DND-41 (cell line): ENCODE measurements at regions not wholly inside any gene's neighbourhood (a gene's known extent, or its start where the extent isn't known, plus 50 kb on each side); places are given as distances from the start of the nearest gene placed in this dataset.

Experiments
- ATAC-seq: fragments of 200-7000 bp; cut with Tn5 transposase; 3 replicates; pipeline ENCODE4 v1.9.1; 2021; ENCODE audit warnings: low read depth; ENCODE audit not compliant: insufficient read depth
- DNase-seq: peaks from one replicate; pipeline ENCODE4 v3.0.0-alpha.2; 2020
- H2AFZ ChIP-seq: 2 replicates; pipeline ENCODE4 v1.6.0; 2012; ENCODE audit warnings: low read depth, low read length
- H3K27ac ChIP-seq: 2 replicates; pipeline ENCODE4 v1.5.1; 2012; ENCODE audit warnings: low read length, inconsistent platforms
- H3K27me3 ChIP-seq: fragments of 200-600 bp; sonication (generic); 2 replicates; pipeline ENCODE4 v1.6.0; 2012; ENCODE audit warnings: low read length, mild to moderate bottlenecking, inconsistent platforms; ENCODE audit not compliant: insufficient read depth, poor library complexity
- H3K36me3 ChIP-seq: 2 replicates; pipeline ENCODE4 v1.5.1; 2012; ENCODE audit warnings: low read length, inconsistent platforms; ENCODE audit not compliant: insufficient read depth
- H3K4me1 ChIP-seq: 2 replicates; pipeline ENCODE4 v1.5.1; 2012; ENCODE audit warnings: mild to moderate bottlenecking, low read length; ENCODE audit not compliant: insufficient read depth
- H3K4me2 ChIP-seq: 2 replicates; pipeline ENCODE4 v1.6.0; 2012; ENCODE audit warnings: mild to moderate bottlenecking, moderate library complexity, low read length, inconsistent platforms; ENCODE audit not compliant: insufficient read depth
- H3K4me3 ChIP-seq, 2 experiments: fragments of 200-600 bp in 1 of 2; shearing (Covaris generic) in 1 of 2; 2 replicates each; pipeline ENCODE4 v1.5.1; 2012 to 2016; ENCODE audit warnings: inconsistent platforms in 2 of 2, low read length in 2 of 2, mild to moderate bottlenecking in 2 of 2, low read depth in 1 of 2, moderate library complexity in 1 of 2
- H3K79me2 ChIP-seq: 2 replicates; pipeline ENCODE4 v1.6.0; 2012; ENCODE audit warnings: low read length, inconsistent platforms; ENCODE audit not compliant: insufficient read depth
- H3K9ac ChIP-seq: 2 replicates; pipeline ENCODE4 v1.6.0; 2012; ENCODE audit warnings: low read depth, mild to moderate bottlenecking, inconsistent platforms, low read length, moderate library complexity
- H3K9me3 ChIP-seq: 2 replicates; pipeline ENCODE4 v1.5.1; 2012; ENCODE audit warnings: low read length, moderate library complexity, mild to moderate bottlenecking, inconsistent platforms; ENCODE audit not compliant: insufficient read depth, severe bottlenecking
- H4K20me1 ChIP-seq: 2 replicates; pipeline ENCODE4 v1.6.0; 2012; ENCODE audit warnings: low read length; ENCODE audit not compliant: insufficient read depth
- CTCF ChIP-seq: IDR thresholded peaks from 2 replicates; pipeline ENCODE4 v1.5.1; 2012; ENCODE audit warnings: borderline replicate concordance, low read length, moderate library complexity, mild to moderate bottlenecking; ENCODE audit not compliant: poor library complexity, severe bottlenecking; ENCODE audit errors: extremely low read depth
- EZH2 ChIP-seq: IDR thresholded peaks from 3 replicates; pipeline ENCODE4 v1.6.1; 2012; ENCODE audit warnings: borderline replicate concordance, low read depth, mild to moderate bottlenecking, moderate library complexity, low read length, inconsistent platforms; ENCODE audit not compliant: severe bottlenecking

- Histone ChIP-seq H3K9ac (no peak overlapping the region), H3K4me2 (no peak overlapping the region), H4K20me1 (0 out of 2 replicates have a peak, but pooled peaks cover 2% of the 10 kb centered on the region), H3K36me3 (no peaks in the 10 kb centered on the region), H3K79me2 (no peaks in the 10 kb centered on the region), H3K9me3 (no peaks in the 10 kb centered on the region), H3K27me3 (peaks cover 6% of the 10 kb centered on the region), H3K27ac (no peak overlapping the region), H3K4me1 (no peaks in the 10 kb centered on the region), H3K4me3 (no peak overlapping the region), H2AFZ (no peak overlapping the region)
- ATAC-seq, result no peak
- TF ChIP-seq CTCF (no peak), EZH2 (no peak)
- no peak for DNase-seq
Measured at GRCh38 chr1:37399205-37399604, 75.2 kb upstream of the ZC3H12A start.

GRCh38 chr1:37399830-37400464 is 74.4 kb upstream of the ZC3H12A start:
- no peak for TF ChIP-seq CTCF
- TF ChIP-seq EZH2, result no peak
- Histone ChIP-seq H4K20me1 (0 out of 2 replicates have a peak, but pooled peaks cover 2% of the 10 kb centered on the region), H3K9me3 (no peaks in the 10 kb centered on the region), H3K4me3 (no peak overlapping the region), H3K36me3 (no peaks in the 10 kb centered on the region), H3K27ac (no peak overlapping the region), H3K27me3 (peaks cover 6% of the 10 kb centered on the region), H3K9ac (no peak overlapping the region), H3K4me1 (no peaks in the 10 kb centered on the region), H2AFZ (no peak overlapping the region), H3K79me2 (no peaks in the 10 kb centered on the region), H3K4me2 (no peak overlapping the region)
- DNase-seq (no peak), ATAC-seq (no peak)

GRCh38 chr1:37400466-37401225 is 73.7 kb upstream of the ZC3H12A start:
- no peak overlapping the region for H3K27ac ChIP-seq
- H2AFZ ChIP-seq, result no peak overlapping the region
- H3K4me2 ChIP-seq, result no peak overlapping the region
- no peaks in the 10 kb centered on the region for H3K9me3 ChIP-seq
- H3K4me1 ChIP-seq, result no peaks in the 10 kb centered on the region
- ATAC-seq, result no peak
- no peak for DNase-seq
- H3K4me3 ChIP-seq, result no peak overlapping the region
- 0 out of 2 replicates have a peak, but pooled peaks cover 2% of the 10 kb centered on the region for H4K20me1 ChIP-seq
- no peak overlapping the region for H3K9ac ChIP-seq
- TF ChIP-seq EZH2 (no peak), CTCF (no peak)
- peaks cover under 1% of the 10 kb centered on the region for H3K27me3 ChIP-seq
- no peaks in the 10 kb centered on the region for H3K79me2 ChIP-seq
- H3K36me3 ChIP-seq, result no peaks in the 10 kb centered on the region
